ENCODE measurements at regions not wholly inside any gene's neighbourhood (a gene's known extent, or its start where the extent isn't known, plus 50 kb on each side); places are given as distances from the start of the nearest gene placed in this dataset.

DNA sequence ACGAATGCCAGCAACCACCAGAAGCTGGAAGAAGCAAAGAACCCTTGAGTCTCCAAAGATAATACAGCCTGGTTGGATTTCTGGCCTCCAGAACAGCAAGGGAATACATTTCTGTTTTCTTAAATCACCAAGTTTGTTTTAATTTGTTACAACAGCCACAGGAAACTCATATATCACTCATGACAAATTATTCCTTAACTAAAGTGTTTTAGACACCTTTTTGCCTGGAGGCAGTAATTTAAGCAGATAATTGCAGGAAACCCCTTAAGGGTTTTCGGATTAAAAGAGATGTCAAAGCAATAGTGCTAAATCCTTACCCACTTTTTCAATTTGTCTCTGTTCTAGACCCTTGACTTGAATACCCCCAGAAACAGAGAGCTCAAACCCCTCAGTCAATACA, 1050.0 kb downstream of the EPHA7 start (continued):
- TF ChIP-seq SIN3A (conservative IDR thresholded peaks at IDR 0.05 in 1 of 2, IDR thresholded peaks at IDR 0.05 in 1 of 2; ENCODE audit: low read depth in 1 of 2, low read length in 2 of 2) (no peak), ZNF274 (IDR thresholded peaks at IDR 0.05; ENCODE audit: borderline replicate concordance, extremely low read depth, low read length) (no peak), ASH2L (IDR thresholded peaks at IDR 0.05; ENCODE audit: low read length) (no peak), CBX8 (IDR thresholded peaks at IDR 0.05; ENCODE audit: borderline replicate concordance, low read depth, low read length) (no peak)

Data from H1 (cell line).